ENCODE measurements at regions not wholly inside any gene's neighbourhood (a gene's known extent, or its start where the extent isn't known, plus 50 kb on each side); places are given as distances from the start of the nearest gene placed in this dataset.

GRCh38 chr2:104786821-104787220 lies 67.1 kb upstream of the POU3F3 start:
- TF ChIP-seq CTCF (IDR thresholded peaks at IDR 0.05) (no peak), POLR2AphosphoS5 (IDR thresholded peaks at IDR 0.05; ENCODE audit: insufficient read depth in 1 of 2, low read depth in 1 of 2) (no peak), POLR2A (IDR thresholded peaks at IDR 0.05) (no peak)
- no peak overlapping the region for H3K27ac ChIP-seq
- H3K9me3 ChIP-seq = no peaks in the 10 kb centered on the region
- no peaks in the 10 kb centered on the region for H3K4me1 ChIP-seq
- no peaks in the 10 kb centered on the region for H3K36me3 ChIP-seq
- no peak for DNase-seq (ENCODE audit: extremely low spot score in 2 of 2)
- H3K4me3 ChIP-seq = no peak overlapping the region
- intact Hi-C loops (cut with DNase I) = no loop called here
- H3K27me3 ChIP-seq = no peaks in the 10 kb centered on the region

- no peak for DNase-seq (ENCODE audit: extremely low spot score in 2 of 2)
- Histone ChIP-seq H3K36me3 (no peaks in the 10 kb centered on the region), H3K4me3 (no peak overlapping the region), H3K9me3 (no peaks in the 10 kb centered on the region), H3K27me3 (no peaks in the 10 kb centered on the region), H3K27ac (no peak overlapping the region), H3K4me1 (no peaks in the 10 kb centered on the region)
- no peak for TF ChIP-seq POLR2A (IDR thresholded peaks at IDR 0.05)
- TF ChIP-seq CTCF (IDR thresholded peaks at IDR 0.05) = no peak
- no peak for TF ChIP-seq POLR2AphosphoS5 (IDR thresholded peaks at IDR 0.05; ENCODE audit: insufficient read depth in 1 of 2, low read depth in 1 of 2)
- intact Hi-C loops (cut with DNase I) = no loop called here
Measured at GRCh38 chr2:104787298-104788065, 66.4 kb upstream of the POU3F3 start.

GRCh38 chr2:104788742-104789455 lies 65.0 kb upstream of the POU3F3 start:
- Histone ChIP-seq H3K27me3 (no peaks in the 10 kb centered on the region), H3K9me3 (no peaks in the 10 kb centered on the region), H3K4me3 (no peak overlapping the region), H3K27ac (no peak overlapping the region), H3K4me1 (no peaks in the 10 kb centered on the region), H3K36me3 (no peaks in the 10 kb centered on the region)
- intact Hi-C loops (cut with DNase I) = no loop called here
- DNase-seq (ENCODE audit: extremely low spot score in 2 of 2) = no peak
- TF ChIP-seq POLR2AphosphoS5 (IDR thresholded peaks at IDR 0.05; ENCODE audit: insufficient read depth in 1 of 2, low read depth in 1 of 2) (no peak), CTCF (IDR thresholded peaks at IDR 0.05) (no peak), POLR2A (IDR thresholded peaks at IDR 0.05) (no peak)

- no peak for DNase-seq (ENCODE audit: extremely low spot score in 2 of 2)
- TF ChIP-seq CTCF (IDR thresholded peaks at IDR 0.05) (no peak), POLR2A (IDR thresholded peaks at IDR 0.05) (no peak), POLR2AphosphoS5 (IDR thresholded peaks at IDR 0.05; ENCODE audit: insufficient read depth in 1 of 2, low read depth in 1 of 2) (no peak)
- intact Hi-C loops (cut with DNase I) = no loop called here
- no peaks in the 10 kb centered on the region for H3K4me1 ChIP-seq
- no peaks in the 10 kb centered on the region for H3K27me3 ChIP-seq
- no peaks in the 10 kb centered on the region for H3K36me3 ChIP-seq
- H3K4me3 ChIP-seq = no peak overlapping the region
- H3K9me3 ChIP-seq = no peaks in the 10 kb centered on the region
- H3K27ac ChIP-seq = no peak overlapping the region
Measured at GRCh38 chr2:104790100-104790811, 63.7 kb upstream of the POU3F3 start.
